Fibroblast of mammary gland (primary cell): ENCODE measurements at regions not wholly inside any gene's neighbourhood (a gene's known extent, or its start where the extent isn't known, plus 50 kb on each side); places are given as distances from the start of the nearest gene placed in this dataset.

ENCODE experiments used
- DNase-seq: peaks from one replicate; pipeline ENCODE4 v3.0.0-alpha.2; 2010; ENCODE audit warnings: low read depth
- H3K4me3 ChIP-seq: 2 replicates; pipeline ENCODE4 v1.5.1; 2011; ENCODE audit warnings: low read depth, mild to moderate bottlenecking, low read length, moderate library complexity; ENCODE audit not compliant: control insufficient read depth
- TF ChIP-seq, protein P1 (sequence below): conservative IDR thresholded peaks from 2 replicates; pipeline ENCODE4 v1.5.1; 2011; ENCODE audit warnings: low read depth, low read length, inconsistent platforms; ENCODE audit not compliant: control insufficient read depth, insufficient read depth

DNA sequence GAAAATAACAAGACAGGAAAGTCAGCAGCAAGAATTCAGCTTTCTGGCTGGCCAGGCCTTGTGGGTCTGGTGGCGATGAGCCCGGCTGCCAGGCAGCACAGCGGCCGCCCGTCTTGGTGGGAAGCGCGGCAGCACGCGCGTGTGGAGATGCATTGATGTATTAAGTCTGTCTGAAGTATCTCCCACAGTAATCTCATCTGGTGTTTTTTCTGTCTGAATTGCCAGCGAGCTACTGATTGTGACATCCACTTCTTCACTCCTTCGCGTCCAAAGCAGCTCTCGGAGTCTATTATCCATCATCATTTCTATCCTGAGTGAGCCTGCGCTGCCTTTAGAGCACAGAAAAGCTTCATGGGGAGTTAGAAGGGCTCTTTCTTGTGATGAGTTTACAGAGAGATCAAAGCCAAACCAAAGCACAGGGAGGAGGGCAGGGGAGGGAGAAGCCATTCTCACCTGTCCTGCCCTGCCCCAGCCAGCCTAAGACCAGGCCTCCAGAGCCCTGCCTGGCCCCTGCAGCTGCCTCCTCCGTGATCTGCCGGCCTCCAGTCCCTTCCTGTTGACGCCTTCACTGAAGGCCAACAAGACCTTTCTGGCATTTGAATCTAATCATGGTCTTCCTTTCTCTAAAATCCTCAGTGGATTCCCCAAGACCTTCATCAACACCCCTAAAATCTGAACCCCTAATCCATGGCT lies 1419.0 kb downstream of the TBC1D22A start:
- DNase-seq = no peak
- no peak overlapping the region for H3K4me3 ChIP-seq
- TF ChIP-seq, protein P1, sequence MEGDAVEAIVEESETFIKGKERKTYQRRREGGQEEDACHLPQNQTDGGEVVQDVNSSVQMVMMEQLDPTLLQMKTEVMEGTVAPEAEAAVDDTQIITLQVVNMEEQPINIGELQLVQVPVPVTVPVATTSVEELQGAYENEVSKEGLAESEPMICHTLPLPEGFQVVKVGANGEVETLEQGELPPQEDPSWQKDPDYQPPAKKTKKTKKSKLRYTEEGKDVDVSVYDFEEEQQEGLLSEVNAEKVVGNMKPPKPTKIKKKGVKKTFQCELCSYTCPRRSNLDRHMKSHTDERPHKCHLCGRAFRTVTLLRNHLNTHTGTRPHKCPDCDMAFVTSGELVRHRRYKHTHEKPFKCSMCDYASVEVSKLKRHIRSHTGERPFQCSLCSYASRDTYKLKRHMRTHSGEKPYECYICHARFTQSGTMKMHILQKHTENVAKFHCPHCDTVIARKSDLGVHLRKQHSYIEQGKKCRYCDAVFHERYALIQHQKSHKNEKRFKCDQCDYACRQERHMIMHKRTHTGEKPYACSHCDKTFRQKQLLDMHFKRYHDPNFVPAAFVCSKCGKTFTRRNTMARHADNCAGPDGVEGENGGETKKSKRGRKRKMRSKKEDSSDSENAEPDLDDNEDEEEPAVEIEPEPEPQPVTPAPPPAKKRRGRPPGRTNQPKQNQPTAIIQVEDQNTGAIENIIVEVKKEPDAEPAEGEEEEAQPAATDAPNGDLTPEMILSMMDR = no peak

DNA sequence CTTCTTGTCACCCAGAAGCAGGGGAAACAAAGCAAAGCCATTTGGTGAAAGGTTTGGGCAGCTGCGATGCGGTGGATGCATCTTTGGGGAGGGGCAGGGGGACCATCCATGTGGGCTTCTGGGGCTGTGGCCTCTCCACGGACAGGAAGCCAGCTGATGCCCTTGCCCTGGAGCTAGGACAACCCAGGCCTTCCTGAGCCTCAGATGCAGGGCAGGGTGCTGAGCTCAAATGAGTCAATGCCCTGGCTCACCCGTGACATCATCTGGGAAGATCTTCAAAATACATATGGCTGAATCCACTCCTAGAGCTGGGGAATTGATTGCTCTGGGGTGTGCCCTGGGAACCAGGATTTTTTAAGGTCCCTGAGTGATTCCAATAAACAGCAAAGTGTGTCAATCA lies 1418.2 kb downstream of the TBC1D22A start:
- no peak overlapping the region for H3K4me3 ChIP-seq
- TF ChIP-seq, protein P1 = no peak
- DNase-seq = no peak

DNA sequence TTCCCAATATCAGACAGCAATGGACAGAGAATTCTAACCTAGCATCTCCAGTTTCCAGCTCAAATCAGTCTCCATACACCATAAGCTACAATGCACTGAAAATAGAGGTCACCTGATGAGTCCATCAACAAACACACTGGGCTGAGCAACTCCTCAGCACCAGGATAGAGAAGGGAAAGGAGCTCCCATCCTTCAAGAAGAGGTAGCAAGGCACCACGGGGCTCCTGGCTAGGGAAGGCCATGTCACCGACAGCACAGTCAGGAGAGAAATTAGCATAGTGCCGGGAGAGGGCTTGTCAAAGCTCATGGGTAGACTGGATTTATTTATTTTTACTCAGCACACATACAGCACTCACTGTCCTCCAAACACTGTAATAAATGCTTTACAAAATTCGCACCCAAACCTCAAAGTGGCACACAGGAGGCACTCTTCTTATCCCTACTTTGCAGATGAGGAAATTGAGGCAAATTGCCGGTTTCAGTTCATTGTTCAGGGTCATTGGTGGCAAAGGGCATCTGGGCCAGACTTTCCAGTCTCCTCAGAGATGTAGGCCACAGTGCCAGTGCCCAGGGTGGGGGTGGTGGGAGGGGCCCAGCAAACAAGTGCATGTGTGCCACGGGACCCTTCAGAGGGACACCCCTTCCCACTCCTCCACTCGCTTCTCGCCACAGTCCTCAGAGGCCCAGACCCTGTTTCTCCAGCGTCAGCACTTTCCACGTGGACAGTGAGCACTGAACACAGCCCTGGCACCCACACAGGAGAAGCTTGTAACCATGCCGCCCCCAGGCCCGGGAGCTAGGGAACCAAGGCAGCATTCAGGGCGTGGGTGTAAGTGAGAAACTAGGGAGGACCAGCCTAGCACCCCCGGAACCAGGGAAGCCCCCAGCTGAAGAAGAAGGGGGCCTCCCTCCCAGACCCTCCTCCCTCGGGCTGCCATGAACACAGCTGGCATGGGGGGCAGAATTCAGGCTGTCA lies 1417.4 kb downstream of the TBC1D22A start:
- H3K4me3 ChIP-seq = no peak overlapping the region
- TF ChIP-seq, protein P1 = no peak
- DNase-seq = no peak

DNA sequence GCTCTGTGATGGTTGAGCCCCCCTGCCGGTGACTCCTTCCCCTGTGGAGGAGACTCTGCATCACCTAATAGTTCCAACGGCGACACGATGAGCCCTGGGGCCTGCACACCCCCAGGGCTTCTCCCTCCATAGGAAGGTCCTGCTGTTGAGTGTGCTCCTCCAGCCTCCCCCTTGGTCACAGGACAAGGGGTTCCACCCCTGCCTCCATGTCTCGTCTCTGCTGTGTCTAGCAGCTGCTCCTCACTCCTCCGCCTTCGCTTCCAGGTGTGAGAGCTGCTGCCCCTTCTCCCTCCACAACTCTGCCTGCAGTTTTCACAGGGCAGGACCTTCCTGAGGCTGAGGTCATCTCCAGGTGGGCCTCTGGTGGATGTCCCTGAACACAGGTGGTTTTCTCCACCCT lies 1416.1 kb downstream of the TBC1D22A start:
- TF ChIP-seq, protein P1 = no peak
- DNase-seq = no peak
- no peak overlapping the region for H3K4me3 ChIP-seq

DNA sequence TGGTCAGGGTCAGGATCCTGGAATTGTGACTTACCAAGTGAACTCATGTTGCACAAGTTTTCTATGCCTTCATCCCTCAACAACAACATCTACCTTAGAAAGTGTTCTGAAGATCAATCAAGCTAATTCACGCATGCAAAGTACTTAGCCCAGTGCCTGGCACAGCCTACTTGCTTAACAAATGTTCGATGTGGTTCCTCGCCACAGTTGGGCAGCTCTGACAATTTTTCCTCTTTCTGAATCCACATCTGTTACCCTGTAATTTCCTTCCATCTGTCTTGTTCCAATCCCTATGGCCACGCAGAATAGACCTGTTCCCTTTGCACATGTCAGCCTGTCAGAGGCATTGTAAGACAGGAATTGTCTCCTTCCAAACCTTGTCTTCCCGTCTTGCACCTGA lies 1415.2 kb downstream of the TBC1D22A start:
- TF ChIP-seq, protein P1 = no peak
- no peak for DNase-seq
- H3K4me3 ChIP-seq = no peak overlapping the region

DNA sequence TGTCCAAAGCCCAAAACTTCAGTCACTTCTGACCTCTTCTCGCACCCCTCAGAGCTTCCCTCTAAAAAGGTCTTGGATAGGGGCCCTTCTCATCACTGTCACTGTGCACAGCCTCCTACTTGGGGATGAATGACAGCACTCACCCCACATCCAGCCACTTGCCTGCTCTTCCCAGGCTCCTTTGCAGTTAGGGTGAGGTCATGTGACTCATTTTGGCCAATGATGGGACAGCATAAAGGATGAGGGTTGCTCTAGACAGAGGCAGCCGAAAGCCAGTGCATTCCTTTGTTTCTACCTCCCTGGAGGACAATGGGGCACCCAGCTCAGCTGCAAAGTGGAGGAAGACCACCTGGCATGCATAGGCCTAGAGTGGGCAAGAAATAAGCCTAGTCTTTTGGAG lies 1413.3 kb downstream of the TBC1D22A start:
- TF ChIP-seq, protein P1 = no peak
- DNase-seq = no peak
- H3K4me3 ChIP-seq = no peak overlapping the region
